ENCODE measurements at regions not wholly inside any gene's neighbourhood (a gene's known extent, or its start where the extent isn't known, plus 50 kb on each side); places are given as distances from the start of the nearest gene placed in this dataset.

- TF ChIP-seq POLR2A (IDR thresholded peaks at IDR 0.05; ENCODE audit: low read length) (no peak), GATA1 (IDR thresholded peaks at IDR 0.05; ENCODE audit: low read depth, low read length) (no peak)
These were observed 2003.0 kb upstream of the LRRTM1 start for GRCh38 chr2:82307511-82307910.
